GM12878 (cell line): ENCODE measurements at regions not wholly inside any gene's neighbourhood (a gene's known extent, or its start where the extent isn't known, plus 50 kb on each side); places are given as distances from the start of the nearest gene placed in this dataset.

ENCODE experiments used
- CTCF ChIP-seq, 3 experiments: IDR thresholded peaks in 2 of 3; conservative IDR thresholded peaks in 1 of 3; 2 replicates each; pipeline ENCODE4 v1.5.1; 2011; ENCODE audit warnings: low read depth in 3 of 3, low read length in 3 of 3, mild to moderate bottlenecking in 3 of 3, control low read depth in 2 of 3, moderate library complexity in 2 of 3, inconsistent platforms in 1 of 3, mixed read lengths in 1 of 3; ENCODE audit not compliant: control insufficient read depth in 2 of 3, insufficient read depth in 1 of 3; ENCODE audit errors: extremely low read depth in 1 of 3
- TAF1 ChIP-seq: IDR thresholded peaks from 2 replicates; pipeline ENCODE4 v1.6.1; 2011; ENCODE audit warnings: mild to moderate bottlenecking, low read depth, low read length, borderline replicate concordance

- no peak for TF ChIP-seq CTCF (IDR thresholded peaks at IDR 0.05 in 2 of 3, conservative IDR thresholded peaks at IDR 0.05 in 1 of 3; ENCODE audit: control insufficient read depth in 2 of 3, extremely low read depth in 1 of 3, insufficient read depth in 1 of 3, low read depth in 3 of 3, low read length in 3 of 3)
- TF ChIP-seq TAF1, result no peak
Observed at GRCh38 chr14:23877111-23877510, 76.5 kb upstream of the DHRS4 start.
